ENCODE measurements at regions not wholly inside any gene's neighbourhood (a gene's known extent, or its start where the extent isn't known, plus 50 kb on each side); places are given as distances from the start of the nearest gene placed in this dataset.

GRCh38 chr7:118696879-118697278 is 472.4 kb downstream of the ANKRD7 start:
- TF ChIP-seq CTCF (IDR thresholded peaks at IDR 0.05; ENCODE audit: low read depth, low read length, missing input control) (no peak), ZBTB33 (IDR thresholded peaks at IDR 0.05) (no peak), REST (IDR thresholded peaks at IDR 0.05) (no peak), YY1 (IDR thresholded peaks at IDR 0.05) (no peak), RAD21 (IDR thresholded peaks at IDR 0.05) (no peak), TAF1 (conservative IDR thresholded peaks at IDR 0.05) (no peak), SP1 (IDR thresholded peaks at IDR 0.05) (no peak), EGR1 (IDR thresholded peaks at IDR 0.05; ENCODE audit: low read depth in 2 of 2) (no peak), GABPA (IDR thresholded peaks at IDR 0.05 in 1 of 2, conservative IDR thresholded peaks at IDR 0.05 in 1 of 2) (no peak), MAX (IDR thresholded peaks at IDR 0.05) (no peak), JUND (IDR thresholded peaks at IDR 0.05) (no peak), FOXA1 (IDR thresholded peaks at IDR 0.05) (no peak), ATF3 (IDR thresholded peaks at IDR 0.05) (no peak), HNF4G (IDR thresholded peaks at IDR 0.05) (no peak)

Measured in liver (tissue), 3 donors.